NCI-H82 treated with DMSO at 0.1 percent for 48 hours (cell line): ENCODE measurements at regions not wholly inside any gene's neighbourhood (a gene's known extent, or its start where the extent isn't known, plus 50 kb on each side); places are given as distances from the start of the nearest gene placed in this dataset.

Source experiments
- DNase-seq: peaks from one replicate; lab custom pipeline; 2025; ENCODE audit not compliant: unreplicated experiment; lab: John Stamatoyannopoulos, UW

- peak; percentile 51 for DNase-seq
These were observed 477.4 kb upstream of the ADAMTS16 start for GRCh38 chr5:4662756-4663155.

- DNase-seq, result no peak
These were observed 474.2 kb upstream of the ADAMTS16 start for GRCh38 chr5:4665911-4666310.

DNA sequence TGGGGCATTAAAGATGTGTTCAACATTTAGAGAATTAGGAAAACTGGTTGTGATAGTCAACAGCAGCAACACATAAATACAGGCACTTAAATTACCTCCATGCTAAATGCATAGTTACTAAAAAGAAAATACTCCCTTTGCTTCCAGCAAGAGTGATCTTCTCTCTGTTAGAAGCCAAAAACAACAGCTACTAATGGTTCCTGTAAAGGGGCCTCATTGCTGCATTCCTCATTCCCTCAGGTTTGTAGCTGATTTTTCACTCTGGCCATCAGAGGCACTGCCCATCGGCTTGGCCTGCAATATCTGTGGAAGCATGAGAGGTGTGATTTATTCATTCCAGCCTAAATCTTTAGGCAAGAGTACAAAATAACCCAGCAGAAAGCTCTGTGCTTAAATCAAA lies 466.0 kb upstream of the ADAMTS16 start:
- no peak for DNase-seq

- no peak for DNase-seq
These were observed 463.2 kb upstream of the ADAMTS16 start for GRCh38 chr5:4676934-4677333.

GRCh38 chr5:4684946-4685345 lies 455.2 kb upstream of the ADAMTS16 start:
- no peak for DNase-seq

DNA sequence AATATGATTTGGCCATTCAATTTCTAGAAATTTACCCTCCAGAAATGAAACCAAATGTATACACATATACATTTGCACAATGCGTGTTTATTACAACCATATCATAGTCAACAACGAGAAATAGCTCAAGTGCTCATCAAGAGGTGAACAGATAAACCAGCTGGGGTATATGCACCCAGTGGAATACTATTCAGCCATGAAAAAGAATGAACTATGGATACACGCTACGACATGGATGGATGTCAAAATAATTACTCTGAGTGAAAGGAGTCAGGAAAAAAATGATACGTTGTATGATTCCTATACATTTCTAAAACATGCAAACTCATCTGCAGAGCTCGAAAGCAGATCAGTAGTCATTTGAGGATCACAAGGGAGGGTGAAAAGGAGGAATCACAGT lies 441.5 kb upstream of the ADAMTS16 start:
- DNase-seq, result no peak

- DNase-seq, result no peak
These were observed 440.5 kb upstream of the ADAMTS16 start for GRCh38 chr5:4699592-4699991.

DNA sequence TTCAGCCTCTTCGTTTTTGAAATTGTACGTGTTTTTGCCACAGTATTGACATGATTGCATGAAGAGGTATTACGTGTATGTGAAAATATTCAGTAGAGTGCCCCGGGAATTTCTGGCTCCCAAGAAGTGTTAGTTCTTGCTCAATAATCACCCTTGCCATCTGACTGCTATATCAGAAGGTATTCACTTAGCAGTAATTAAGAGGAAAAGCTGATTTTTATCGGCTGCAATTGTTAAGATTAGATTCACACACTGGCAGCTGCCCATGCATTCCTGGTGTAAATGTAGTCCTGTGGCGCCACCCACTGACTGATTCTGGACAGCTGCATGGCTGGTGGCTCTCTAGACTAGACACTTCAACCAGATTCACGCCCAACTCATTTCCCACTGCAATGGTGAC lies 440.1 kb upstream of the ADAMTS16 start:
- DNase-seq, result peak; percentile 40

- no peak for DNase-seq
These were observed 439.3 kb upstream of the ADAMTS16 start for GRCh38 chr5:4700871-4701270.

DNA sequence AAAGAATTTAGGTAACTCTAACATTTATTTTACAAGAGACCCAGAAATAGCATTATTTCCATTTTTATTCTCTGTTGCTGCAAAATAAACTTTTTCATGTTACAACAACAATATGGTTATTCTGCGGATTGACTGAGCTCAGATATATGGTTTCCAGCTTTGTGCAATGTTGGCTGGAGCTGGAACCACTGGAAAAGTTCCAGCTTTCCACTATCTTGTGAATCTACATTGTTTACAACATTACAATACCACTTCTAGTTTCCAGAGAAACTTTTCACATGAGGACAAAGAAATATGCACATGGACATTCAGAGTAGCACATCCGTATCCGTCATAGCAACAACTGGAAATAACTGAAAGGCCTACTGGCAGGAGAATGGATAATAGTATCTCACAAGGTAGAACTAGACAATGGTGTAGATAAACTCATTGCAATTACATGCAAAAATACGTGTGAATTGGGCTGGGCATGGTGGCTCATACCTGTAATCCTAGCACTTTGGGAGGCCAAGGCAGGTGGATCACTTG lies 436.1 kb upstream of the ADAMTS16 start:
- DNase-seq, result no peak

DNA sequence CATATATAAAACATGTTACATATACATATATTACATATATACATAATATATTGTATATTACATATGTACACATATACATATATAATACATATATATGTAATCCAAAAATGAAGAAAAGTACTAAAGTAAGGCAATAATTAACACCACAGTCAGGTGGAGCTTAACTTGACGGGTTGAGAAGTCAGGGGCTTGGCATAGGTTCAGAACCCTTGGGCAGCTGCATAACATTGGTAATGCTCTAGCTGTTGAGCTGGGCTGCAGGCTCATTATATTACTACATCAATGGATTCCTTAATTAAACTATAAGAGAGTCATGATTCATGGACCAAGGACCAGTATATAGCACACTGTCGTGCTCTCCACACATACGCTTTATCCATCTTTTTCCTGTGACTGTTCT lies 435.2 kb upstream of the ADAMTS16 start:
- DNase-seq, result no peak

DNA sequence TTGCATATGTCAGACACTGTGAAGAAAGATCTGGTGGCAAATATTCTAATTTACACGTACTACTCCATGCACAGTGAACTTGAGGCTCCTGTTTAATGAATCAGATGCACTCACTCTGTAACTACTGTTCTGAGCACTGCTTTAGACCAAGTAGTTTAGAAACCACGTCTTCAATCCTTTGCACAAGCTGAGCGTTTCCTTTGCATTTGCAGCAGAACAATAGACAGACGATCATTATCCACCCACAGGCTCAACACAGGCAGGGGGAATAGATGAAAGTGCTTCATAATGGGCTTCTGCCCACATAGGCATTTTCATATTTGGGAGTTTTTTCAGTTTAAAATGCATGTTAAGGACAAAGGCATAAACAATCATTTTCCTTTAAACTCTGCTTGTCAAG lies 423.3 kb upstream of the ADAMTS16 start:
- no peak for DNase-seq

DNA sequence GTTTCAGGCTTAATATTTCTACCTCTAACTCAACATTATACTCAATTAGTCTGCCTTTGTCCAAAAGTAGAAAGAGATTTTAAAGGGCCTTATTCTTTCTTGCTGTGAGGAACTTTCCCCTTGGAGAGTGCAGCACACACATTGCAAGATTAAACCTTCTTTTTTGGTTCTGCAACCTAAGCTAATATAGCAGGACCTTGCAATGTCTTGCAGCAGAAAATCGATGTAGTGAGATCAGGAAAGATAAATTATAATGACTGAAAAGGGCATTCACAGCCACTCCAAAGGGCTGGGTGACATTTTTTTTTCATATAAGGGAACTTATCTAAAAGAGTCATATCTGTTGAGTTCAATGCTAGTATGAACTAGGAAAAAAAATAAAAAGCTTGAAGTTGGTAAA lies 422.7 kb upstream of the ADAMTS16 start:
- DNase-seq, result no peak

GRCh38 chr5:4720831-4721230 lies 419.3 kb upstream of the ADAMTS16 start:
- no peak for DNase-seq

DNA sequence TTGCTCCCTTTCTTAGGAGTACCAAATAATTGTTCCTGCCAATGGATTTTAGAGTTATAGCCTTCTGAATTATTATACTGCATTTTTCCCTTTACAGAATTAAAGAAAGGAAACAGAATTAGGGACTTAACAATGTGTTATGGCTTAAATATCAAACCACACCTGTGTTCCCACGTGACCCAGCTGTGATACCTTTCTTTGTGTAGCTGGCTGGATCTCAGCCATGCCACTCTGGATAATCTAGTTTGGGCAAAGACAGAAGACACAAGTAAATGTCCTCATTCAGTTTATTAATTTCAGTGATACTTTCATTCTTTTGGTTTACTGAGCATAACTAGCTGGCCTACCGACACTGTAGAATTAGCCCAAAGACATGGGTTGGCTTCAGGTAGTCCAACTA lies 417.2 kb upstream of the ADAMTS16 start:
- DNase-seq, result no peak

DNA sequence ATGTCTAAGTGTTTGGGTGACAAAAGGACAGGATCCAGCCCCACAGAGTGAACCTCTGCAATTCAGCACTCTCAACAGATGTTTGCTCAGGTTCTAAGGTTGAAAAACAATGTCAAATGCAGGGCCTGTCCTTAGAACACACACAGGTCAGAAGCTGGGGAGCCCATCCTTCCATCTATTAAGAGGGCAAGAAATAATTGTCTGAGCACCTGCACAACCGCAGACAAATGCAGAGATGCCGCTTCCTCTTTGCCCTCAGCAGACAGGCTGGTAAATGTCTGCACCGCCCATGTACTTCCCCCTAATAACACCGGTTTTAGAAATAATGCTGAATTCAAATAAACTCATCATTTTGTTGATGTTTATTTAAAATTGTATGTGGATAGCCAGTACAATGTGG lies 414.5 kb upstream of the ADAMTS16 start:
- no peak for DNase-seq

GRCh38 chr5:4730279-4730678 lies 409.9 kb upstream of the ADAMTS16 start:
- peak; percentile 68 for DNase-seq

GRCh38 chr5:4734348-4734747 lies 405.8 kb upstream of the ADAMTS16 start:
- DNase-seq, result no peak

GRCh38 chr5:4735261-4735660 lies 404.9 kb upstream of the ADAMTS16 start:
- peak; percentile 29 for DNase-seq

DNA sequence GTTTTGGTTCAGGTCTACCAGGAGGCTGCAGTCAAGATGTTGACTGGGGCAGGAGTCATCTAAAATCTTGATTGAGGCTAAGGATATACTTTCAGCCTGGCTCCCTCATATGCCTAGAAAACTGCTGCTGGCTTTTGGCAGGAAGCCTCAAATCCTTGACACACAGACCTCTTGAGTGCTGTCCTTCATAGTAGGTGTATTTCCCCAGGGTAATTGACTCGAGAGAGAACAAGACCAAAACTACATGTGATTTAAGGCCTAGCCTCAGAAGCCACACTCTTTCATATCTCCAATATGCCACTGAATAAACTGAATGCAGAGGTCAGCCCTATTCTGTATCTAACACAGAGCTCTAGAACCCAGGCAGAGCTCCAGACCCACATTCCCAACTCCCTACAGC lies 402.3 kb upstream of the ADAMTS16 start:
- no peak for DNase-seq

DNA sequence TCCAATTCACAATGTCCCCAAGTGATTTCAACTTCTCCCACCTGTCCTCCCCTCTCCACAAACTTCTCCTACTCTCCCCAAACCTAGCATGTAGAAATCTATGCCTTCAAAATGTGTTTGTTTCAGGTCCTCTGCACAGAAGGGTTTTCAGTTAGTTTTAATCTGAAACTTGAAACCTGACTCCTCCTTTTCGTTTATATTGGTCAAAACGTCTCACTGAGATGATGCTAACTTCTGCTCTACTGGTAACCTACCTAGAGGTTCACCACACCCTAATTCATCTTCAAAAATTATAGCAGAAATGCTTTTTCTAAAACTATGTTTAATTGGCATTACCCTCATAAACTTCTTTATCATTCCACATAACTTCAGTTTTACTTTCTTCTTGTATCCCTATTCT lies 401.8 kb upstream of the ADAMTS16 start:
- no peak for DNase-seq

DNA sequence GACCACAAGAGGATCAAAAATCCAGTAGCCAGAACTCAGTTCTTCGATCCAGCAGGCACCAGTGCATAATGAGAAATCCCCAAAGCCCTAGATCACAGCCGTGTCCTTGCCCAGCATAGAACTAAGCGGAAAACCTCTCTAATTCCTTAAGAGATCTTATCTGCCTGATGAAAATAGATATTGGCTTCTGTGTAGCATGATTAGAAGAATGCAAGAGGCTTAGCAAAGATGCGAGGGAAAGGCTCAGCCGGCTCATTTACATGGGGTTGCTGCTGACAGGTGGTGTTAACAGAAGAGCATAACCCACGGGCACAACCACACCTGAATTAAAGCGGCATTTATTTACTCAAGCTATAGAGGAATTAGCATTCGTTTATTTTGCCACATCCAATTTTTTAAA lies 400.0 kb upstream of the ADAMTS16 start:
- DNase-seq, result peak; percentile 76

GRCh38 chr5:4758550-4758949 lies 381.6 kb upstream of the ADAMTS16 start:
- DNase-seq, result no peak

GRCh38 chr5:4758996-4759395 lies 381.1 kb upstream of the ADAMTS16 start:
- no peak for DNase-seq
